H1 (cell line): ENCODE measurements at regions not wholly inside any gene's neighbourhood (a gene's known extent, or its start where the extent isn't known, plus 50 kb on each side); places are given as distances from the start of the nearest gene placed in this dataset.

Source experiments
- CTCF ChIA-PET: fragments of 300-600 bp; sonication (Branson Sonifier 250); formaldehyde crosslinking; loops from one replicate; lab custom pipeline; 2021; ENCODE audit not compliant: partially characterized antibody; lab: Charles Lee
- POLR2A ChIA-PET: fragments of 300-600 bp; sonication (Branson Sonifier 250); formaldehyde crosslinking; loops from one replicate; lab custom pipeline; 2021; ENCODE audit warnings: inconsistent platforms; ENCODE audit not compliant: partially characterized antibody; lab: Charles Lee
- DNase-seq, 2 experiments: peaks; one replicate each; pipeline versions ENCODE4 v3.0.0 to v3.0.0-alpha.2; 2010 to 2022; ENCODE audit warnings: low spot score in 2 of 2, low read depth in 1 of 2, mixed read lengths in 1 of 2
- FAIRE-seq: peaks from 2 replicates; lab custom pipeline; 2011; peaks lifted over from hg19 to GRCh38; lab: Jason Lieb, UNC
- H2AFZ ChIP-seq: 2 replicates; pipeline ENCODE4 v1.8.1; 2012; ENCODE audit warnings: low read length, inconsistent platforms
- H2AK5ac ChIP-seq: 2 replicates; pipeline ENCODE4 v1.6.1; 2013; ENCODE audit warnings: low read depth, low read length
- H2BK120ac ChIP-seq: replicated peaks from 2 replicates; pipeline ENCODE3; 2013; ENCODE audit warnings: low read depth, low read length, inconsistent platforms
- H2BK12ac ChIP-seq: 2 replicates; pipeline ENCODE4 v1.6.1; 2013; ENCODE audit warnings: low read depth, low read length
- H2BK15ac ChIP-seq: 2 replicates; pipeline ENCODE4 v1.6.1; 2013; ENCODE audit warnings: low read length
- H2BK20ac ChIP-seq: 2 replicates; pipeline ENCODE4 v1.6.1; 2013; ENCODE audit warnings: low read length
- H2BK5ac ChIP-seq: 2 replicates; pipeline ENCODE4 v1.6.1; 2013; ENCODE audit warnings: low read depth, low read length
- H3K14ac ChIP-seq: 2 replicates; pipeline ENCODE4 v1.6.1; 2013; ENCODE audit warnings: inconsistent platforms; ENCODE audit not compliant: insufficient read length
- H3K18ac ChIP-seq: 2 replicates; pipeline ENCODE4 v1.6.1; 2013; ENCODE audit warnings: low read length; ENCODE audit errors: extremely low read depth
- H3K23ac ChIP-seq: 2 replicates; pipeline ENCODE4 v1.6.1; 2013; ENCODE audit warnings: inconsistent platforms; ENCODE audit not compliant: insufficient read length
- H3K23me2 ChIP-seq: 2 replicates; pipeline ENCODE4 v1.6.1; 2013; ENCODE audit warnings: low read depth, low read length
- H3K27ac ChIP-seq: 2 replicates; pipeline ENCODE4 v1.6.1; 2011; ENCODE audit warnings: low read depth, low read length, inconsistent platforms
- H3K27me3 ChIP-seq, 4 experiments: replicated peaks in 1 of 4; 1 replicate in 1 of 4; 2 replicates in 3 of 4; pipeline versions ENCODE4 v1.6.1 to v1.8.1; 2011 to 2013; ENCODE audit warnings: low read length in 3 of 4, mild to moderate bottlenecking in 3 of 4, inconsistent platforms in 2 of 4, mixed read lengths in 2 of 4, moderate library complexity in 1 of 4; ENCODE audit not compliant: control insufficient read depth in 3 of 4, insufficient read depth in 3 of 4; ENCODE audit errors: extremely low read depth in 1 of 4
- H3K36me3 ChIP-seq, 4 experiments: 2 replicates each; pipeline versions ENCODE4 v1.6.1 to v1.8.1; 2011 to 2013; ENCODE audit warnings: mild to moderate bottlenecking in 4 of 4, low read length in 3 of 4, moderate library complexity in 2 of 4, control low read depth in 1 of 4, inconsistent platforms in 1 of 4; ENCODE audit not compliant: insufficient read depth in 4 of 4, control insufficient read depth in 2 of 4
- H3K4ac ChIP-seq: replicated peaks from 2 replicates; pipeline ENCODE3; 2013; ENCODE audit warnings: low read length, low read depth, mixed read lengths, inconsistent platforms; ENCODE audit not compliant: insufficient read length
- H3K4me1 ChIP-seq, 4 experiments: replicated peaks in 1 of 4; 1 replicate in 1 of 4; 2 replicates in 3 of 4; pipeline versions ENCODE4 v1.6.1 to v1.8.1; 2011 to 2013; ENCODE audit warnings: low read length in 3 of 4, inconsistent platforms in 2 of 4, mixed read lengths in 1 of 4; ENCODE audit not compliant: insufficient read depth in 4 of 4, control insufficient read depth in 3 of 4
- H3K4me2 ChIP-seq, 2 experiments: 2 replicates each; pipeline versions ENCODE4 v1.6.1 to v1.8.1; 2011 to 2013; ENCODE audit warnings: low read depth in 2 of 2, low read length in 2 of 2, control low read depth in 1 of 2, inconsistent platforms in 1 of 2, mild to moderate bottlenecking in 1 of 2; ENCODE audit not compliant: insufficient read depth in 1 of 2
- H3K4me3 ChIP-seq, 4 experiments: fragments of 200-600, 300-600 bp in 1 of 4; sonication (generic), shearing (Covaris generic), sonication (Bioruptor Twin) in 1 of 4; 2 replicates each; pipeline versions ENCODE4 v1.5.1 to v1.8.1; 2011 to 2016; ENCODE audit warnings: low read length in 4 of 4, low read depth in 3 of 4, control low read depth in 2 of 4, inconsistent platforms in 2 of 4, mild to moderate bottlenecking in 2 of 4, mixed read lengths in 1 of 4, moderate library complexity in 1 of 4; ENCODE audit not compliant: insufficient read depth in 2 of 4; ENCODE audit errors: extremely low read depth in 1 of 4
- H3K56ac ChIP-seq: replicated peaks from 2 replicates; pipeline ENCODE3; 2013; ENCODE audit warnings: low read depth, mild to moderate bottlenecking, mixed read lengths, low read length, inconsistent platforms; ENCODE audit not compliant: insufficient read length
- H3K79me1 ChIP-seq: 2 replicates; pipeline ENCODE4 v1.6.1; 2013; ENCODE audit warnings: low read depth, low read length, control low read depth
- H3K79me2 ChIP-seq, 2 experiments: 2 replicates each; pipeline versions ENCODE4 v1.6.1 to v1.8.1; 2012 to 2013; ENCODE audit warnings: low read length in 2 of 2, mild to moderate bottlenecking in 2 of 2, inconsistent platforms in 1 of 2; ENCODE audit not compliant: insufficient read depth in 2 of 2, control insufficient read depth in 1 of 2
- H3K9ac ChIP-seq, 4 experiments: replicated peaks in 1 of 4; 1 replicate in 1 of 4; 2 replicates in 3 of 4; pipeline versions ENCODE4 v1.6.1 to v1.8.1; 2011 to 2013; ENCODE audit warnings: low read depth in 3 of 4, low read length in 3 of 4, control low read depth in 2 of 4, mild to moderate bottlenecking in 2 of 4, moderate library complexity in 2 of 4, inconsistent platforms in 1 of 4; ENCODE audit errors: extremely low read depth in 1 of 4
- H3K9me3 ChIP-seq, 2 experiments: 2 replicates each; pipeline versions ENCODE4 v1.6.1 to v1.8.1; 2012 to 2013; ENCODE audit warnings: mild to moderate bottlenecking in 2 of 2, moderate library complexity in 2 of 2, control low read depth in 1 of 2, inconsistent platforms in 1 of 2, low read depth in 1 of 2, low read length in 1 of 2, mixed read lengths in 1 of 2; ENCODE audit not compliant: insufficient read depth in 2 of 2
- H4K20me1 ChIP-seq, 2 experiments: replicated peaks in 1 of 2; 2 replicates each; pipeline versions ENCODE3 to v1.8.1; 2011 to 2013; ENCODE audit warnings: inconsistent platforms in 2 of 2, low read length in 2 of 2, mild to moderate bottlenecking in 1 of 2; ENCODE audit not compliant: insufficient read depth in 2 of 2, control insufficient read depth in 1 of 2
- H4K5ac ChIP-seq: 2 replicates; pipeline ENCODE4 v1.6.1; 2013; ENCODE audit warnings: low read length, low read depth, mixed read lengths, inconsistent platforms; ENCODE audit not compliant: insufficient read length
- H4K8ac ChIP-seq: 2 replicates; pipeline ENCODE4 v1.8.0; 2013; ENCODE audit warnings: mild to moderate bottlenecking, moderate library complexity, low read length, inconsistent platforms; ENCODE audit not compliant: insufficient read depth; ENCODE audit errors: extremely low read depth
- H4K91ac ChIP-seq: replicated peaks from 2 replicates; pipeline ENCODE3; 2013; ENCODE audit warnings: low read length, mixed read lengths, inconsistent platforms; ENCODE audit not compliant: insufficient read length
- BACH1 ChIP-seq: IDR thresholded peaks from 2 replicates; pipeline ENCODE4 v1.6.1; 2012; ENCODE audit warnings: low read length, improper control_type of control experiment
- CBX5 ChIP-seq: fragments of 300-800, 300-1000 bp; sonication (generic); IDR thresholded peaks from 2 replicates; pipeline ENCODE4 v1.7.1; 2016; ENCODE audit warnings: antibody characterized with exemption, low read length, low read depth
- CEBPB ChIP-seq: IDR thresholded peaks from 2 replicates; pipeline ENCODE4 v1.6.1; 2012; ENCODE audit warnings: low read depth, low read length
- EP300 ChIP-seq, 2 experiments: IDR thresholded peaks; 1 replicate in 1 of 2; 2 replicates in 1 of 2; pipeline ENCODE4 v1.6.1; 2011 to 2012; ENCODE audit warnings: low read depth in 2 of 2, low read length in 2 of 2, mild to moderate bottlenecking in 2 of 2, borderline replicate concordance in 1 of 2, inconsistent platforms in 1 of 2, moderate library complexity in 1 of 2
- RFX5 ChIP-seq: IDR thresholded peaks from 2 replicates; pipeline ENCODE4 v1.6.1; 2011; ENCODE audit warnings: low read depth, low read length, improper control_type of control experiment, borderline replicate concordance
- RNF2 ChIP-seq: fragments of 200-900, 300-1000 bp; sonication (generic); IDR thresholded peaks from 2 replicates; pipeline ENCODE4 v1.7.1; 2016; ENCODE audit warnings: borderline replicate concordance, low read depth, mild to moderate bottlenecking, antibody characterized with exemption, low read length; ENCODE audit not compliant: poor library complexity, severe bottlenecking; ENCODE audit errors: missing control alignments
- SIRT6 ChIP-seq: IDR thresholded peaks from one replicate; pipeline ENCODE4 v1.7.1; 2012; ENCODE audit warnings: low read length, inconsistent platforms
- SIX5 ChIP-seq: IDR thresholded peaks from 2 replicates; pipeline ENCODE4 v1.6.1; 2011; ENCODE audit warnings: mild to moderate bottlenecking, low read depth, low read length
- SP1 ChIP-seq: IDR thresholded peaks from 2 replicates; pipeline ENCODE4 v1.6.1; 2011; ENCODE audit warnings: low read depth, low read length
- TBP ChIP-seq: IDR thresholded peaks from 2 replicates; pipeline ENCODE4 v1.6.1; 2011; ENCODE audit warnings: low read depth, low read length, improper control_type of control experiment
- TEAD4 ChIP-seq: IDR thresholded peaks from 2 replicates; pipeline ENCODE4 v1.6.1; 2012; ENCODE audit warnings: low read depth, low read length, inconsistent platforms, mixed read lengths
- WGBS, 2 experiments: shearing (Covaris generic) in 1 of 2; methylation state at CpG; one replicate each; pipeline versions ENCODE4 v1.1.6 to v1.1.7; 2013 to 2015; ENCODE audit warnings: low lambda C conversion rate in 2 of 2, mixed read lengths in 2 of 2, inconsistent platforms in 1 of 2, low coverage in 1 of 2, missing lambda C conversion rate in 1 of 2; ENCODE audit not compliant: insufficient replicate concordance in 2 of 2, insufficient coverage in 1 of 2, insufficient read length in 1 of 2; ENCODE audit errors: extremely low coverage in 1 of 2, missing lambda C conversion rate in 1 of 2; 5-methylcytosine and 5-hydroxymethylcytosine counted together
- TF ChIP-seq, protein P1 (sequence below): IDR thresholded peaks from 2 replicates; pipeline ENCODE4 v1.6.1; 2011; ENCODE audit warnings: low read depth, mild to moderate bottlenecking, low read length; ENCODE audit not compliant: insufficient read depth
- TF ChIP-seq, protein P2 (sequence below): IDR thresholded peaks from 2 replicates; pipeline ENCODE4 v1.6.1; 2012; ENCODE audit warnings: low read length, inconsistent platforms

DNA sequence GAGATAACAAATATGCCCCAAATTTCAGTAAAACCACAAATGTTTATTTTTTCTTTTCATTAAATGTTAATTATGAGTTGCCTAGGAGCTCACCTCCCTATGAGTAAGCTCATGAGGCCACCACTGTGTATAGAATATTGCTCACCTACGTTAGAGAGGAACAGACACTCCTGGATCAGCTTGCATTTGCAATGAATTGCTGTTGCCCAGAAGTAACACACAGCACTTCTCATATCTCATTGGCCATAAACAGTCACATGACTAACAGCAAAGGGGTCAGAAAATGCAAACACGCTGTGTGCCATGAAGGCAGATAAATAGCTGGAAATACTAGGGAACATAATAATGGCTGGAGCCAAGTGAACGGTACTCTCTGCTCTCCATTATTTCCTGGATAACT is 89.0 kb upstream of the GALNT5 start:
- H3K27ac ChIP-seq = no peak overlapping the region
- H3K18ac ChIP-seq = no peak overlapping the region
- H3K79me1 ChIP-seq = no peaks in the 10 kb centered on the region
- H3K23me2 ChIP-seq = no peaks in the 10 kb centered on the region
- no peak overlapping the region for H2BK5ac ChIP-seq
- CTCF ChIA-PET = interaction anchor here (0.5 kb wide), 1 partner anchor 586 kb away, joined by 3 read pairs; no protein-coding TSS in a partner anchor
- H4K20me1 ChIP-seq = no peaks in the 10 kb centered on the region
- no peaks in the 10 kb centered on the region for H3K27me3 ChIP-seq
- POLR2A ChIA-PET = no interaction called here
- H4K8ac ChIP-seq = no peak overlapping the region
- DNase-seq = no peak
- H3K4ac ChIP-seq = no peak overlapping the region
- H3K9me3 ChIP-seq = no peaks in the 10 kb centered on the region; a peak in 1 of 4 replicates
- no peak for FAIRE-seq
- no peak overlapping the region for H2AK5ac ChIP-seq
- no peak overlapping the region for H2BK20ac ChIP-seq
- H3K79me2 ChIP-seq = no peaks in the 10 kb centered on the region
- H3K56ac ChIP-seq = no peak overlapping the region
- H3K14ac ChIP-seq = no peak overlapping the region
- H4K5ac ChIP-seq = no peak overlapping the region
- no peak overlapping the region for H4K91ac ChIP-seq
- H2BK12ac ChIP-seq = no peak overlapping the region
- no peak overlapping the region for H3K4me3 ChIP-seq
- no peak overlapping the region for H3K4me2 ChIP-seq
- H3K36me3 ChIP-seq = no peaks in the 10 kb centered on the region
- no peak overlapping the region for H3K9ac ChIP-seq
- no peaks in the 10 kb centered on the region for H3K4me1 ChIP-seq
- 95% methylated on average over 3 of the region's 3 CpGs; no CpG with 5 or more reads in 1 of the 2 experiments for WGBS, 2 experiments
- no peak overlapping the region for H2BK120ac ChIP-seq
- no peak overlapping the region for H2BK15ac ChIP-seq
- no peak overlapping the region for H2AFZ ChIP-seq
- H3K23ac ChIP-seq = no peak overlapping the region
- TF ChIP-seq TEAD4 (no peak), RFX5 (no peak), TBP (no peak), CBX5 (no peak), SIX5 (no peak), SP1 (no peak), CEBPB (no peak), SIRT6 (no peak), RNF2 (no peak), EP300 (IDR thresholded peaks at IDR 0.05; ENCODE audit: borderline replicate concordance in 1 of 2, low read depth in 2 of 2, low read length in 2 of 2) (no peak), BACH1 (no peak)
- TF ChIP-seq, protein P1, sequence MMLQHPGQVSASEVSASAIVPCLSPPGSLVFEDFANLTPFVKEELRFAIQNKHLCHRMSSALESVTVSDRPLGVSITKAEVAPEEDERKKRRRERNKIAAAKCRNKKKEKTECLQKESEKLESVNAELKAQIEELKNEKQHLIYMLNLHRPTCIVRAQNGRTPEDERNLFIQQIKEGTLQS = no peak
- TF ChIP-seq, protein P2, sequence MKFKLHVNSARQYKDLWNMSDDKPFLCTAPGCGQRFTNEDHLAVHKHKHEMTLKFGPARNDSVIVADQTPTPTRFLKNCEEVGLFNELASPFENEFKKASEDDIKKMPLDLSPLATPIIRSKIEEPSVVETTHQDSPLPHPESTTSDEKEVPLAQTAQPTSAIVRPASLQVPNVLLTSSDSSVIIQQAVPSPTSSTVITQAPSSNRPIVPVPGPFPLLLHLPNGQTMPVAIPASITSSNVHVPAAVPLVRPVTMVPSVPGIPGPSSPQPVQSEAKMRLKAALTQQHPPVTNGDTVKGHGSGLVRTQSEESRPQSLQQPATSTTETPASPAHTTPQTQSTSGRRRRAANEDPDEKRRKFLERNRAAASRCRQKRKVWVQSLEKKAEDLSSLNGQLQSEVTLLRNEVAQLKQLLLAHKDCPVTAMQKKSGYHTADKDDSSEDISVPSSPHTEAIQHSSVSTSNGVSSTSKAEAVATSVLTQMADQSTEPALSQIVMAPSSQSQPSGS = no peak
